Panc1 (cell line): ENCODE measurements at regions not wholly inside any gene's neighbourhood (a gene's known extent, or its start where the extent isn't known, plus 50 kb on each side); places are given as distances from the start of the nearest gene placed in this dataset.

Source experiments
- CTCF ChIP-seq: fragments of 450-650 bp; IDR thresholded peaks from 2 replicates; pipeline ENCODE4 v1.5.1; 2017; ENCODE audit warnings: mild to moderate bottlenecking
- POLR2AphosphoS5 ChIP-seq: IDR thresholded peaks from 2 replicates; pipeline ENCODE4 v1.6.1; 2012; ENCODE audit warnings: mild to moderate bottlenecking, low read depth, low read length, moderate library complexity
- SIN3A ChIP-seq: IDR thresholded peaks from 2 replicates; pipeline ENCODE4 v1.6.1; 2012; ENCODE audit warnings: low read depth, mild to moderate bottlenecking, low read length, moderate library complexity, borderline replicate concordance; ENCODE audit not compliant: insufficient read depth
- TCF7L2 ChIP-seq: IDR thresholded peaks from 2 replicates; pipeline ENCODE4 v1.6.1; 2011; ENCODE audit warnings: mild to moderate bottlenecking, low read depth, low read length, inconsistent platforms
- TF ChIP-seq, protein P1 (sequence below), 2 experiments: IDR thresholded peaks; 2 replicates each; pipeline ENCODE4 v1.6.1; 2011 to 2012; ENCODE audit warnings: low read depth in 2 of 2, control low read depth in 1 of 2, low read length in 1 of 2, mild to moderate bottlenecking in 1 of 2, moderate library complexity in 1 of 2; ENCODE audit not compliant: insufficient read depth in 1 of 2

DNA sequence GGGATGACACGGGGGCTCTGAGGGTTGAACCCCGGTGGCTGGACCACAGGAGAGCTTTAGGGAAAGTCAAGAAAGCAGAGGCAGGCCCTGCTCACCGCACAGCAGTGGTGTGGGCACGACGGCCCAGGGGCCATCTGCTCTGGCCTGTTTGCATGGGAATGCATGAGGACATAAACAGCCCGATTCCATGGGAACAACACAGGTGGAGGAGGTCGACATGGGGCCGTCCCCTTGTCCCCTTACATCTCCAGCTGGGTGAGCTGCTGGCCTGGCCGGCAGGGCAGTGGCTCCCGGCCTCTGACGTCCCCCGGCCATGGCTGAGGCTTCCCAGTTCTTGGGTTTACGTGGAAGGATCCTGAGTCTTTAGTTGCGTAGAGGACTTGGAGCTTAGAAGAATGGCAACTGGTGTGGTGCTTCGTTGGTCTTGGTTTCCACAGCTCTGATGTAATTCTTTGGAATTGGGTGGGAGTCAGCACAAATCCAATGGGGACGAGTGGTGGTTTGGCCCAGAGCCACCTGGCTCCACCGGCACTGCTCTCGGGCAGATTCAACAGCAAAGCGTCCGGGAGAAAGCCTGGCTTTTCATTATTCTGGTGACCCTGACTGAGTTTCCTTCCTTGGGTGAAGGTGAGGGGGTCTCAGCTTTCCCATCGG lies 98.3 kb upstream of the HDAC4 start:
- TF ChIP-seq CTCF (no peak), POLR2AphosphoS5 (no peak), SIN3A (no peak), TCF7L2 (no peak)
- TF ChIP-seq, protein P1, sequence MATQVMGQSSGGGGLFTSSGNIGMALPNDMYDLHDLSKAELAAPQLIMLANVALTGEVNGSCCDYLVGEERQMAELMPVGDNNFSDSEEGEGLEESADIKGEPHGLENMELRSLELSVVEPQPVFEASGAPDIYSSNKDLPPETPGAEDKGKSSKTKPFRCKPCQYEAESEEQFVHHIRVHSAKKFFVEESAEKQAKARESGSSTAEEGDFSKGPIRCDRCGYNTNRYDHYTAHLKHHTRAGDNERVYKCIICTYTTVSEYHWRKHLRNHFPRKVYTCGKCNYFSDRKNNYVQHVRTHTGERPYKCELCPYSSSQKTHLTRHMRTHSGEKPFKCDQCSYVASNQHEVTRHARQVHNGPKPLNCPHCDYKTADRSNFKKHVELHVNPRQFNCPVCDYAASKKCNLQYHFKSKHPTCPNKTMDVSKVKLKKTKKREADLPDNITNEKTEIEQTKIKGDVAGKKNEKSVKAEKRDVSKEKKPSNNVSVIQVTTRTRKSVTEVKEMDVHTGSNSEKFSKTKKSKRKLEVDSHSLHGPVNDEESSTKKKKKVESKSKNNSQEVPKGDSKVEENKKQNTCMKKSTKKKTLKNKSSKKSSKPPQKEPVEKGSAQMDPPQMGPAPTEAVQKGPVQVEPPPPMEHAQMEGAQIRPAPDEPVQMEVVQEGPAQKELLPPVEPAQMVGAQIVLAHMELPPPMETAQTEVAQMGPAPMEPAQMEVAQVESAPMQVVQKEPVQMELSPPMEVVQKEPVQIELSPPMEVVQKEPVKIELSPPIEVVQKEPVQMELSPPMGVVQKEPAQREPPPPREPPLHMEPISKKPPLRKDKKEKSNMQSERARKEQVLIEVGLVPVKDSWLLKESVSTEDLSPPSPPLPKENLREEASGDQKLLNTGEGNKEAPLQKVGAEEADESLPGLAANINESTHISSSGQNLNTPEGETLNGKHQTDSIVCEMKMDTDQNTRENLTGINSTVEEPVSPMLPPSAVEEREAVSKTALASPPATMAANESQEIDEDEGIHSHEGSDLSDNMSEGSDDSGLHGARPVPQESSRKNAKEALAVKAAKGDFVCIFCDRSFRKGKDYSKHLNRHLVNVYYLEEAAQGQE (IDR thresholded peaks at IDR 0.05; ENCODE audit: insufficient read depth in 1 of 2, low read depth in 2 of 2, low read length in 1 of 2): no peak
